Gastroesophageal sphincter (tissue), 3 donors: ENCODE measurements at regions not wholly inside any gene's neighbourhood (a gene's known extent, or its start where the extent isn't known, plus 50 kb on each side); places are given as distances from the start of the nearest gene placed in this dataset.

ENCODE experiments used
- EP300 ChIP-seq: sonication (generic); formaldehyde crosslinking; IDR thresholded peaks from one replicate; pipeline ENCODE4 v1.6.1; 2017; ENCODE audit warnings: antibody characterized with exemption, mild to moderate bottlenecking
- POLR2A ChIP-seq, 2 donors: fragments of 450-650 bp; IDR thresholded peaks; one replicate each; pipeline ENCODE4 v1.6.1; 2017; ENCODE audit warnings: antibody characterized with exemption in 2 of 2, mild to moderate bottlenecking in 2 of 2, moderate library complexity in 1 of 2
- POLR2AphosphoS5 ChIP-seq: sonication (generic); formaldehyde crosslinking; IDR thresholded peaks from one replicate; pipeline ENCODE4 v1.6.1; 2017; ENCODE audit warnings: antibody characterized with exemption
- TF ChIP-seq, protein P1 (sequence below), 4 experiments: fragments of 200-600 bp in 2 of 4; fragments of 450-650 bp in 2 of 4; sonication (generic) in 1 of 4; IDR thresholded peaks; one replicate each; pipeline ENCODE4 v1.5.1; 2017 to 2019; ENCODE audit warnings: antibody characterized with exemption in 4 of 4, mild to moderate bottlenecking in 2 of 4, moderate library complexity in 2 of 4

DNA sequence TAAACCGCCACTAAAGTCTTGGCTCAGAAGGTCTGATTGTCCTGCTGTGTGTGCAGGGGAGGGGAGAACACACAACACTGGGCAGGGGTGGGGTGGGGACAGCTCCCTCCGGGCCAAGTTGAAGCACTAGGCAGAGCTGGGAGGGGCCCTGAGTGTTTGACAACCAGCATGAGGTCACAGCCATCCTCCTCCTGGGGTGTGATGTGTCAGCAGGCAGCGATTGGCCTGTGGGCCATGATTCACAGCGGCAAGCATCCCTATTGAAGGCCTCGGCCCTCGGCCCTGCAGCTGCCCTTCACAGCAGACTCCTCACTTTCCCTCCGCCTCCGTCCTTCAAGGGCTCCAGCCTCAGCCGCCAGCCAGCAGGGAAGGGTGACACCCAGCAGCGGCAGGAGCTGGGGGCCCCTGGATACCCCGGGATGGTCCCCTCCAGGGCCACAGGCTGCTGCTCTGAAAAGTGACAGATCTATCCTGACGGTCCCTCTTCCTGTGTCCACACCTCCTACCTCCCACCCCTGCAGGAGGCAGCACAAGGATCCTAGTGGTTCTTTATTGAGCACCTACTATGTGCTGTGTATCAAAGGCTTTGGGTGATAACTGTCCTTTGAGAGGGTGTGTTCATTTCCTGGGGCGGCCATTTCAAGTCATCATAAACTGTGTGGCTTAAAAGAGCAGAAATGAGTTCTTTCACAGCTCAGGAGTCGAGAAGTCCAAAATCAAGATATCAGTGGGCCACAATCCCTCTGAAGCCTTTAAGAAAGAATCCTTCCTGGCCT is 66.0 kb upstream of the SLC25A33 start:
- TF ChIP-seq POLR2A (IDR thresholded peaks at IDR 0.05) = peak in 1 of 2 donors; percentile 33
- TF ChIP-seq, protein P1, sequence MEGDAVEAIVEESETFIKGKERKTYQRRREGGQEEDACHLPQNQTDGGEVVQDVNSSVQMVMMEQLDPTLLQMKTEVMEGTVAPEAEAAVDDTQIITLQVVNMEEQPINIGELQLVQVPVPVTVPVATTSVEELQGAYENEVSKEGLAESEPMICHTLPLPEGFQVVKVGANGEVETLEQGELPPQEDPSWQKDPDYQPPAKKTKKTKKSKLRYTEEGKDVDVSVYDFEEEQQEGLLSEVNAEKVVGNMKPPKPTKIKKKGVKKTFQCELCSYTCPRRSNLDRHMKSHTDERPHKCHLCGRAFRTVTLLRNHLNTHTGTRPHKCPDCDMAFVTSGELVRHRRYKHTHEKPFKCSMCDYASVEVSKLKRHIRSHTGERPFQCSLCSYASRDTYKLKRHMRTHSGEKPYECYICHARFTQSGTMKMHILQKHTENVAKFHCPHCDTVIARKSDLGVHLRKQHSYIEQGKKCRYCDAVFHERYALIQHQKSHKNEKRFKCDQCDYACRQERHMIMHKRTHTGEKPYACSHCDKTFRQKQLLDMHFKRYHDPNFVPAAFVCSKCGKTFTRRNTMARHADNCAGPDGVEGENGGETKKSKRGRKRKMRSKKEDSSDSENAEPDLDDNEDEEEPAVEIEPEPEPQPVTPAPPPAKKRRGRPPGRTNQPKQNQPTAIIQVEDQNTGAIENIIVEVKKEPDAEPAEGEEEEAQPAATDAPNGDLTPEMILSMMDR (IDR thresholded peaks at IDR 0.05) = no peak
- no peak for TF ChIP-seq POLR2AphosphoS5
- no peak for TF ChIP-seq EP300
